ENCODE measurements at regions not wholly inside any gene's neighbourhood (a gene's known extent, or its start where the extent isn't known, plus 50 kb on each side); places are given as distances from the start of the nearest gene placed in this dataset.

GRCh38 chr2:186256540-186256939, 229.5 kb upstream of the ZC3H15 start:
- no peak for DNase-seq
- Histone ChIP-seq H3K27me3 (ENCODE audit: insufficient read depth, low read depth, severe bottlenecking) (no peaks in the 10 kb centered on the region), H3K9me3 (ENCODE audit: severe bottlenecking) (no peaks in the 10 kb centered on the region), H3K36me3 (no peaks in the 10 kb centered on the region), H3K4me3 (ENCODE audit: low read depth, low read length) (no peak overlapping the region), H3K27ac (no peak overlapping the region)
- TF ChIP-seq CTCF (IDR thresholded peaks at IDR 0.05; ENCODE audit: low read depth, low read length), result peak; percentile 24; the same call in 1 of the 2 replicates

GRCh38 chr2:186263673-186264250, 222.3 kb upstream of the ZC3H15 start:
- no peak for TF ChIP-seq CTCF (IDR thresholded peaks at IDR 0.05; ENCODE audit: low read depth, low read length)
- no peak for DNase-seq
- Histone ChIP-seq H3K36me3 (no peaks in the 10 kb centered on the region), H3K4me3 (ENCODE audit: low read depth, low read length) (no peak overlapping the region), H3K27ac (no peak overlapping the region), H3K27me3 (ENCODE audit: insufficient read depth, low read depth, severe bottlenecking) (no peaks in the 10 kb centered on the region), H3K9me3 (ENCODE audit: severe bottlenecking) (peaks cover 4% of the 10 kb centered on the region)

- no peaks in the 10 kb centered on the region for H3K36me3 ChIP-seq
- peaks cover 4% of the 10 kb centered on the region for H3K9me3 ChIP-seq (ENCODE audit: severe bottlenecking)
- H3K4me3 ChIP-seq (ENCODE audit: low read depth, low read length), result no peak overlapping the region
- H3K27me3 ChIP-seq (ENCODE audit: insufficient read depth, low read depth, severe bottlenecking), result no peaks in the 10 kb centered on the region
- no peak for TF ChIP-seq CTCF (IDR thresholded peaks at IDR 0.05; ENCODE audit: low read depth, low read length)
- H3K27ac ChIP-seq, result no peak overlapping the region
- no peak for DNase-seq
Measured at GRCh38 chr2:186269536-186269935, 216.5 kb upstream of the ZC3H15 start.

- no peaks in the 10 kb centered on the region for H3K9me3 ChIP-seq (ENCODE audit: severe bottlenecking)
- no peaks in the 10 kb centered on the region for H3K36me3 ChIP-seq
- no peak overlapping the region for H3K27ac ChIP-seq
- no peak overlapping the region for H3K4me3 ChIP-seq (ENCODE audit: low read depth, low read length)
- no peak for TF ChIP-seq CTCF (IDR thresholded peaks at IDR 0.05; ENCODE audit: low read depth, low read length)
- H3K27me3 ChIP-seq (ENCODE audit: insufficient read depth, low read depth, severe bottlenecking), result no peaks in the 10 kb centered on the region
- no peak for DNase-seq
Measured at GRCh38 chr2:186273953-186274352, 212.1 kb upstream of the ZC3H15 start.

- H3K36me3 ChIP-seq, result no peaks in the 10 kb centered on the region
- H3K9me3 ChIP-seq (ENCODE audit: severe bottlenecking), result no peaks in the 10 kb centered on the region
- no peaks in the 10 kb centered on the region for H3K27me3 ChIP-seq (ENCODE audit: insufficient read depth, low read depth, severe bottlenecking)
- no peak for DNase-seq
- no peak overlapping the region for H3K27ac ChIP-seq
- H3K4me3 ChIP-seq (ENCODE audit: low read depth, low read length), result no peak overlapping the region
- TF ChIP-seq CTCF (IDR thresholded peaks at IDR 0.05; ENCODE audit: low read depth, low read length), result no peak
Measured at GRCh38 chr2:186274936-186275575, 211.0 kb upstream of the ZC3H15 start.

GRCh38 chr2:186276909-186277308, 209.2 kb upstream of the ZC3H15 start:
- H3K4me3 ChIP-seq (ENCODE audit: low read depth, low read length), result no peak overlapping the region
- no peaks in the 10 kb centered on the region for H3K36me3 ChIP-seq
- DNase-seq, result no peak
- no peak for TF ChIP-seq CTCF (IDR thresholded peaks at IDR 0.05; ENCODE audit: low read depth, low read length)
- no peak overlapping the region for H3K27ac ChIP-seq
- H3K27me3 ChIP-seq (ENCODE audit: insufficient read depth, low read depth, severe bottlenecking), result no peaks in the 10 kb centered on the region
- H3K9me3 ChIP-seq (ENCODE audit: severe bottlenecking), result no peaks in the 10 kb centered on the region
